ENCODE measurements at regions not wholly inside any gene's neighbourhood (a gene's known extent, or its start where the extent isn't known, plus 50 kb on each side); places are given as distances from the start of the nearest gene placed in this dataset.
A peak's percentile ranks its signal among the peaks of the same experiment; 100 is the strongest.
"Not testable (repeated sequence)": the region's sequence is repeated elsewhere in the genome, so short reads cannot be mapped to it uniquely, and the experiment has no call there.

GRCh38 chr2:111662039-111662770, 221.8 kb downstream of the ANAPC1 start:
- peak; percentile 79 for DNase-seq

GRCh38 chr2:111662771-111663470, 221.1 kb downstream of the ANAPC1 start:
- DNase-seq, result peak; percentile 41

- DNase-seq, result peak; percentile 52
Measured at GRCh38 chr2:111663471-111664274, 220.3 kb downstream of the ANAPC1 start.

- DNase-seq, result no peak
Measured at GRCh38 chr2:111664275-111664850, 219.6 kb downstream of the ANAPC1 start.

GRCh38 chr2:111665011-111665410, 219.0 kb downstream of the ANAPC1 start:
- no peak for DNase-seq

- no peak for DNase-seq
Measured at GRCh38 chr2:111665551-111666116, 218.4 kb downstream of the ANAPC1 start.

- DNase-seq, result no peak
Measured at GRCh38 chr2:111666160-111666559, 217.8 kb downstream of the ANAPC1 start.

GRCh38 chr2:111667001-111667400, 217.0 kb downstream of the ANAPC1 start:
- DNase-seq, result no peak

GRCh38 chr2:111667542-111668273, 216.3 kb downstream of the ANAPC1 start:
- DNase-seq, result peak; percentile 73

GRCh38 chr2:111668274-111668616, 215.7 kb downstream of the ANAPC1 start:
- DNase-seq, result no peak

GRCh38 chr2:111668741-111669140, 215.3 kb downstream of the ANAPC1 start:
- no peak for DNase-seq

GRCh38 chr2:111669928-111670695, 213.9 kb downstream of the ANAPC1 start:
- DNase-seq, result no peak

GRCh38 chr2:111670776-111671175, 213.2 kb downstream of the ANAPC1 start:
- no peak for DNase-seq

GRCh38 chr2:111671426-111672150, 212.4 kb downstream of the ANAPC1 start:
- no peak for DNase-seq

- DNase-seq, result not testable (repeated sequence)
Measured at GRCh38 chr2:111672641-111673040, 211.4 kb downstream of the ANAPC1 start.

GRCh38 chr2:111673526-111673925, 210.5 kb downstream of the ANAPC1 start:
- DNase-seq, result no peak

GRCh38 chr2:111675419-111676194, 208.4 kb downstream of the ANAPC1 start:
- no peak for DNase-seq

GRCh38 chr2:111676291-111676822, 207.6 kb downstream of the ANAPC1 start:
- no peak for DNase-seq

GRCh38 chr2:111678161-111678560, 205.8 kb downstream of the ANAPC1 start:
- no peak for DNase-seq

GRCh38 chr2:111678651-111679050, 205.3 kb downstream of the ANAPC1 start:
- DNase-seq, result peak; percentile 47

Data from fibroblast of skin of right biceps (primary cell).